GM12873 (cell line): ENCODE measurements at regions not wholly inside any gene's neighbourhood (a gene's known extent, or its start where the extent isn't known, plus 50 kb on each side); places are given as distances from the start of the nearest gene placed in this dataset.

Experiments
- CTCF ChIP-seq: IDR thresholded peaks from 2 replicates; pipeline ENCODE4 v1.5.1; 2012; ENCODE audit warnings: low read depth, mild to moderate bottlenecking, moderate library complexity, low read length, control low read depth; ENCODE audit not compliant: insufficient read depth; ENCODE audit errors: missing control alignments

GRCh38 chr3:63043631-63044030 lies 168.4 kb upstream of the CADPS start:
- no peak for TF ChIP-seq CTCF

- no peak for TF ChIP-seq CTCF
Measured at GRCh38 chr3:63046152-63046551, 170.9 kb upstream of the CADPS start.

- TF ChIP-seq CTCF = no peak
Measured at GRCh38 chr3:63046580-63046979, 171.4 kb upstream of the CADPS start.

- TF ChIP-seq CTCF = no peak
Measured at GRCh38 chr3:63047068-63047467, 171.9 kb upstream of the CADPS start.

GRCh38 chr3:63048367-63049326 lies 173.4 kb upstream of the CADPS start:
- TF ChIP-seq CTCF = no peak

GRCh38 chr3:63050548-63051177 lies 175.4 kb upstream of the CADPS start:
- no peak for TF ChIP-seq CTCF

- no peak for TF ChIP-seq CTCF
Measured at GRCh38 chr3:63051920-63052319, 176.7 kb upstream of the CADPS start.
